BLaER1 (cell line): ENCODE measurements at regions not wholly inside any gene's neighbourhood (a gene's known extent, or its start where the extent isn't known, plus 50 kb on each side); places are given as distances from the start of the nearest gene placed in this dataset.

ENCODE experiments used
- H3K27ac ChIP-seq: shearing (Covaris generic); formaldehyde crosslinking; 2 replicates; pipeline ENCODE4 v1.8.1; 2022
- H3K27me3 ChIP-seq: shearing (Covaris generic); formaldehyde crosslinking; 2 replicates; pipeline ENCODE4 v1.8.1; 2022
- H3K36me3 ChIP-seq: shearing (Covaris generic); formaldehyde crosslinking; 2 replicates; pipeline ENCODE4 v1.8.1; 2022
- H3K4me1 ChIP-seq: shearing (Covaris generic); formaldehyde crosslinking; 2 replicates; pipeline ENCODE4 v1.8.1; 2022
- H3K4me2 ChIP-seq: shearing (Covaris generic); formaldehyde crosslinking; 2 replicates; pipeline ENCODE4 v1.8.1; 2022
- H3K4me3 ChIP-seq: shearing (Covaris generic); formaldehyde crosslinking; 2 replicates; pipeline ENCODE4 v1.8.1; 2022
- H3K9ac ChIP-seq: shearing (Covaris generic); formaldehyde crosslinking; 2 replicates; pipeline ENCODE4 v1.8.1; 2022
- H3K9me3 ChIP-seq: shearing (Covaris generic); formaldehyde crosslinking; 2 replicates; pipeline ENCODE4 v1.8.1; 2022
- H4K20me1 ChIP-seq: shearing (Covaris generic); formaldehyde crosslinking; 2 replicates; pipeline ENCODE4 v1.8.1; 2022
- Cebpa-rat ChIP-seq: shearing (Covaris generic); IDR thresholded peaks from 2 replicates; pipeline ENCODE4 v1.8.1; 2022

GRCh38 chr1:170267317-170267716 is 121.6 kb downstream of the NTMT2 start:
- no peak overlapping the region for H3K4me2 ChIP-seq
- no peaks in the 10 kb centered on the region for H3K4me1 ChIP-seq
- H3K9ac ChIP-seq = no peak overlapping the region
- H3K9me3 ChIP-seq = no peaks in the 10 kb centered on the region
- H3K27me3 ChIP-seq = no peaks in the 10 kb centered on the region
- TF ChIP-seq Cebpa-rat = no peak
- H3K4me3 ChIP-seq = no peak overlapping the region
- H3K36me3 ChIP-seq = no peaks in the 10 kb centered on the region
- no peak overlapping the region for H3K27ac ChIP-seq
- no peaks in the 10 kb centered on the region for H4K20me1 ChIP-seq

- H3K9ac ChIP-seq = no peak overlapping the region
- H3K36me3 ChIP-seq = no peaks in the 10 kb centered on the region
- no peak overlapping the region for H3K4me2 ChIP-seq
- H3K9me3 ChIP-seq = no peaks in the 10 kb centered on the region
- H3K27me3 ChIP-seq = no peaks in the 10 kb centered on the region
- TF ChIP-seq Cebpa-rat = no peak
- H4K20me1 ChIP-seq = no peaks in the 10 kb centered on the region
- no peak overlapping the region for H3K4me3 ChIP-seq
- no peaks in the 10 kb centered on the region for H3K4me1 ChIP-seq
- H3K27ac ChIP-seq = no peak overlapping the region
Observed at GRCh38 chr1:170271430-170272161, 125.8 kb downstream of the NTMT2 start.

GRCh38 chr1:170273291-170274130 is 127.8 kb downstream of the NTMT2 start:
- Histone ChIP-seq H3K4me2 (no peak overlapping the region), H3K36me3 (no peaks in the 10 kb centered on the region), H3K4me1 (no peaks in the 10 kb centered on the region), H3K9me3 (no peaks in the 10 kb centered on the region), H4K20me1 (no peaks in the 10 kb centered on the region), H3K9ac (no peak overlapping the region), H3K27me3 (no peaks in the 10 kb centered on the region), H3K27ac (no peak overlapping the region), H3K4me3 (no peak overlapping the region)
- TF ChIP-seq Cebpa-rat = no peak

- no peaks in the 10 kb centered on the region for H3K27me3 ChIP-seq
- H3K4me2 ChIP-seq = no peak overlapping the region
- H3K27ac ChIP-seq = no peak overlapping the region
- no peak overlapping the region for H3K9ac ChIP-seq
- no peaks in the 10 kb centered on the region for H3K9me3 ChIP-seq
- H3K4me1 ChIP-seq = no peaks in the 10 kb centered on the region
- H4K20me1 ChIP-seq = no peaks in the 10 kb centered on the region
- H3K36me3 ChIP-seq = no peaks in the 10 kb centered on the region
- H3K4me3 ChIP-seq = no peak overlapping the region
- no peak for TF ChIP-seq Cebpa-rat
Observed at GRCh38 chr1:170274131-170274501, 128.4 kb downstream of the NTMT2 start.

- H3K4me1 ChIP-seq = no peaks in the 10 kb centered on the region
- no peaks in the 10 kb centered on the region for H3K36me3 ChIP-seq
- no peak for TF ChIP-seq Cebpa-rat
- H3K9me3 ChIP-seq = no peaks in the 10 kb centered on the region
- H3K27me3 ChIP-seq = no peaks in the 10 kb centered on the region
- no peak overlapping the region for H3K9ac ChIP-seq
- H3K27ac ChIP-seq = no peak overlapping the region
- no peaks in the 10 kb centered on the region for H4K20me1 ChIP-seq
- H3K4me2 ChIP-seq = no peak overlapping the region
- no peak overlapping the region for H3K4me3 ChIP-seq
Observed at GRCh38 chr1:170277985-170278384, 132.2 kb downstream of the NTMT2 start.

GRCh38 chr1:170284016-170284415 is 138.3 kb downstream of the NTMT2 start:
- Histone ChIP-seq H3K4me1 (no peaks in the 10 kb centered on the region), H3K4me3 (no peak overlapping the region), H3K36me3 (no peaks in the 10 kb centered on the region), H3K9ac (no peak overlapping the region), H4K20me1 (no peaks in the 10 kb centered on the region), H3K27me3 (no peaks in the 10 kb centered on the region), H3K27ac (no peak overlapping the region), H3K4me2 (no peak overlapping the region), H3K9me3 (no peaks in the 10 kb centered on the region)
- TF ChIP-seq Cebpa-rat = no peak

- Histone ChIP-seq H3K9me3 (no peaks in the 10 kb centered on the region), H3K4me3 (no peak overlapping the region), H4K20me1 (no peaks in the 10 kb centered on the region), H3K4me2 (no peak overlapping the region), H3K27me3 (no peaks in the 10 kb centered on the region), H3K4me1 (no peaks in the 10 kb centered on the region), H3K9ac (no peak overlapping the region), H3K27ac (no peak overlapping the region), H3K36me3 (no peaks in the 10 kb centered on the region)
- no peak for TF ChIP-seq Cebpa-rat
Observed at GRCh38 chr1:170284512-170284911, 138.8 kb downstream of the NTMT2 start.

- Histone ChIP-seq H3K36me3 (no peaks in the 10 kb centered on the region), H3K4me3 (no peak overlapping the region), H3K27ac (no peak overlapping the region), H4K20me1 (no peaks in the 10 kb centered on the region), H3K4me2 (no peak overlapping the region), H3K9me3 (no peaks in the 10 kb centered on the region), H3K9ac (no peak overlapping the region), H3K27me3 (no peaks in the 10 kb centered on the region), H3K4me1 (no peaks in the 10 kb centered on the region)
- no peak for TF ChIP-seq Cebpa-rat
Observed at GRCh38 chr1:170284951-170285350, 139.2 kb downstream of the NTMT2 start.

GRCh38 chr1:170288155-170288554 is 142.4 kb downstream of the NTMT2 start:
- Histone ChIP-seq H3K36me3 (no peaks in the 10 kb centered on the region), H3K9me3 (no peaks in the 10 kb centered on the region), H3K4me1 (no peaks in the 10 kb centered on the region), H3K4me2 (no peak overlapping the region), H3K27me3 (no peaks in the 10 kb centered on the region), H3K27ac (no peak overlapping the region), H3K9ac (no peak overlapping the region), H4K20me1 (no peaks in the 10 kb centered on the region), H3K4me3 (no peak overlapping the region)
- no peak for TF ChIP-seq Cebpa-rat

GRCh38 chr1:170290276-170290675 is 144.5 kb downstream of the NTMT2 start:
- no peaks in the 10 kb centered on the region for H4K20me1 ChIP-seq
- H3K4me1 ChIP-seq = no peaks in the 10 kb centered on the region
- H3K4me3 ChIP-seq = no peak overlapping the region
- H3K9me3 ChIP-seq = no peaks in the 10 kb centered on the region
- H3K27ac ChIP-seq = no peak overlapping the region
- H3K36me3 ChIP-seq = no peaks in the 10 kb centered on the region
- H3K4me2 ChIP-seq = no peak overlapping the region
- H3K27me3 ChIP-seq = no peaks in the 10 kb centered on the region
- TF ChIP-seq Cebpa-rat = no peak
- H3K9ac ChIP-seq = no peak overlapping the region
